GM10248 (cell line): ENCODE measurements at regions not wholly inside any gene's neighbourhood (a gene's known extent, or its start where the extent isn't known, plus 50 kb on each side); places are given as distances from the start of the nearest gene placed in this dataset.

ENCODE experiments used
- CTCF ChIA-PET: fragments of 300-600 bp; sonication (Branson Sonifier 250); formaldehyde crosslinking; extraction: SDS; loops from one replicate; lab custom pipeline; 2021; ENCODE audit warnings: antibody characterized with exemption; lab: Yijun Ruan, JAX
- POLR2A ChIA-PET: fragments of 350-650 bp; sonication (Branson Sonifier 250); formaldehyde crosslinking; extraction: SDS; loops from one replicate; lab custom pipeline; 2020; ENCODE audit warnings: antibody characterized with exemption; lab: Yijun Ruan, JAX
- DNase-seq: peaks from one replicate; pipeline ENCODE4 v3.0.0; 2012; ENCODE audit errors: extremely low spot score
- CTCF ChIP-seq: IDR thresholded peaks from 2 replicates; pipeline ENCODE4 v1.5.1; 2012; ENCODE audit warnings: mild to moderate bottlenecking, low read depth; ENCODE audit errors: extremely low read depth, missing control alignments, control extremely low read depth

GRCh38 chr4:25575611-25576010 is 80.0 kb upstream of the SLC34A2 start:
- no peak for TF ChIP-seq CTCF
- CTCF ChIA-PET = no interaction called here
- POLR2A ChIA-PET = no interaction called here
- DNase-seq = no peak

GRCh38 chr4:25578432-25578831 is 77.2 kb upstream of the SLC34A2 start:
- no peak for DNase-seq
- no peak for TF ChIP-seq CTCF
- ChIA-PET POLR2A (no interaction called here), CTCF (no interaction called here)

GRCh38 chr4:25580633-25581467 is 74.8 kb upstream of the SLC34A2 start:
- POLR2A ChIA-PET = no interaction called here
- no peak for DNase-seq
- TF ChIP-seq CTCF = no peak
- CTCF ChIA-PET = no interaction called here

GRCh38 chr4:25585901-25586523 is 69.6 kb upstream of the SLC34A2 start:
- ChIA-PET CTCF (no interaction called here), POLR2A (no interaction called here)
- no peak for TF ChIP-seq CTCF
- no peak for DNase-seq

GRCh38 chr4:25588206-25588605 is 67.4 kb upstream of the SLC34A2 start:
- POLR2A ChIA-PET = no interaction called here
- no peak for DNase-seq
- CTCF ChIA-PET = no interaction called here
- no peak for TF ChIP-seq CTCF

GRCh38 chr4:25590171-25590570 is 65.5 kb upstream of the SLC34A2 start:
- POLR2A ChIA-PET = no interaction called here
- CTCF ChIA-PET = no interaction called here
- no peak for TF ChIP-seq CTCF
- DNase-seq = no peak
